ENCODE measurements at regions not wholly inside any gene's neighbourhood (a gene's known extent, or its start where the extent isn't known, plus 50 kb on each side); places are given as distances from the start of the nearest gene placed in this dataset.
"Not testable (repeated sequence)": the region's sequence is repeated elsewhere in the genome, so short reads cannot be mapped to it uniquely, and the experiment has no call there.

GRCh38 chr2:18267501-18267900 lies 293.0 kb downstream of the RDH14 start:
- dilution Hi-C loops (cut with MboI; ENCODE audit: extremely low pct_ligation_motif_present, low sequenced_read_pairs) (no loop called here), intact Hi-C loops (cut with micrococcal nuclease) (no loop called here)
- no peak overlapping the region for H3K4me3 ChIP-seq (replicated peaks in 1 of 3; ENCODE audit: insufficient read depth in 1 of 3, low read depth in 1 of 3, low read length in 3 of 3)
- no peak for FAIRE-seq
- no peaks in the 10 kb centered on the region for H3K36me3 ChIP-seq (ENCODE audit: control insufficient read depth in 2 of 2, extremely low read depth in 1 of 2, insufficient read depth in 2 of 2, low read length in 2 of 2)
- H3K79me2 ChIP-seq (ENCODE audit: control insufficient read depth, insufficient read depth, low read length) = no peaks in the 10 kb centered on the region
- H3K9me1 ChIP-seq (replicated peaks; ENCODE audit: control insufficient read depth, extremely low read depth, insufficient read depth, low read length) = no peaks in the 10 kb centered on the region
- H3K4me1 ChIP-seq (ENCODE audit: control insufficient read depth, extremely low read depth, insufficient read depth, low read length) = no peaks in the 10 kb centered on the region
- H3K4me2 ChIP-seq (ENCODE audit: insufficient read depth, low read length) = no peak overlapping the region
- ChIA-PET CTCF (no interaction called here), POLR2A (interaction anchor here (0.7 kb wide), 1 partner anchor 1608 kb away, joined by 5 read pairs; no protein-coding TSS in a partner anchor)
- H4K20me1 ChIP-seq (replicated peaks; ENCODE audit: control insufficient read depth, extremely low read depth, insufficient read depth, low read length) = no peaks in the 10 kb centered on the region
- no peak overlapping the region for H2AFZ ChIP-seq (ENCODE audit: low read depth, low read length)
- H3K9ac ChIP-seq (replicated peaks; ENCODE audit: extremely low read depth, insufficient read depth, low read length) = no peak overlapping the region
- no TSS peak for BruUV-seq (replicated peaks)
- H3K9me3 ChIP-seq (replicated peaks; ENCODE audit: control insufficient read depth, insufficient read depth, low read length) = no peaks in the 10 kb centered on the region
- DNase-seq (ENCODE audit: low read depth, low spot score) = no peak
- H3K27ac ChIP-seq (ENCODE audit: insufficient read depth, low read depth, low read length) = no peak overlapping the region
- H3K27me3 ChIP-seq (ENCODE audit: control insufficient read depth in 2 of 2, insufficient read depth in 2 of 2, low read length in 2 of 2) = no peaks in the 10 kb centered on the region
- TF ChIP-seq MYC (IDR thresholded peaks at IDR 0.05; ENCODE audit: low read depth, low read length) (no peak), GATA2 (IDR thresholded peaks at IDR 0.05; ENCODE audit: insufficient read depth, insufficient read length, low read depth, low read length) (no peak), MAX (IDR thresholded peaks at IDR 0.05; ENCODE audit: insufficient read depth, insufficient read length) (no peak), FOS (IDR thresholded peaks at IDR 0.05; ENCODE audit: borderline replicate concordance, insufficient read depth, low read length) (no peak), POLR2AphosphoS5 (IDR thresholded peaks at IDR 0.05; ENCODE audit: insufficient read depth, low read depth, low read length) (no peak), JUN (IDR thresholded peaks at IDR 0.05; ENCODE audit: borderline replicate concordance, insufficient read depth, insufficient read length, low read depth) (no peak), POLR2A (IDR thresholded peaks at IDR 0.05; ENCODE audit: low read depth, low read length) (no peak), EZH2 (IDR thresholded peaks at IDR 0.05; ENCODE audit: borderline replicate concordance, low read depth, low read length, severe bottlenecking) (no peak)

GRCh38 chr2:18266699-18267098 lies 293.8 kb downstream of the RDH14 start:
- H3K4me1 ChIP-seq (ENCODE audit: control insufficient read depth, extremely low read depth, insufficient read depth, low read length); H3K9me3 ChIP-seq (replicated peaks; ENCODE audit: control insufficient read depth, insufficient read depth, low read length); H2AFZ ChIP-seq (ENCODE audit: low read depth, low read length); H3K27ac ChIP-seq (ENCODE audit: insufficient read depth, low read depth, low read length); POLR2A ChIA-PET; H3K27me3 ChIP-seq (ENCODE audit: control insufficient read depth in 2 of 2, insufficient read depth in 2 of 2, low read length in 2 of 2); DNase-seq (ENCODE audit: low read depth, low spot score); dilution Hi-C loops (cut with MboI; ENCODE audit: extremely low pct_ligation_motif_present, low sequenced_read_pairs); H3K4me3 ChIP-seq (replicated peaks in 1 of 3; ENCODE audit: insufficient read depth in 1 of 3, low read depth in 1 of 3, low read length in 3 of 3); H3K4me2 ChIP-seq (ENCODE audit: insufficient read depth, low read length); H3K9me1 ChIP-seq (replicated peaks; ENCODE audit: control insufficient read depth, extremely low read depth, insufficient read depth, low read length); H3K36me3 ChIP-seq (ENCODE audit: control insufficient read depth in 2 of 2, extremely low read depth in 1 of 2, insufficient read depth in 2 of 2, low read length in 2 of 2); FAIRE-seq; intact Hi-C loops (cut with micrococcal nuclease); BruUV-seq (replicated peaks); H4K20me1 ChIP-seq (replicated peaks; ENCODE audit: control insufficient read depth, extremely low read depth, insufficient read depth, low read length); H3K9ac ChIP-seq (replicated peaks; ENCODE audit: extremely low read depth, insufficient read depth, low read length); H3K79me2 ChIP-seq (ENCODE audit: control insufficient read depth, insufficient read depth, low read length): not testable (repeated sequence)
- CTCF ChIA-PET = interaction anchor here (1.8 kb wide), 1 partner anchor 12 kb away, joined by 5 read pairs; no protein-coding TSS in a partner anchor

All from endothelial cell of umbilical vein (primary cell).